NCI-H748 (cell line): ENCODE measurements at regions not wholly inside any gene's neighbourhood (a gene's known extent, or its start where the extent isn't known, plus 50 kb on each side); places are given as distances from the start of the nearest gene placed in this dataset.

Experiments
- DNase-seq: peaks from one replicate; lab custom pipeline; 2025; ENCODE audit not compliant: unreplicated experiment; lab: John Stamatoyannopoulos, UW

GRCh38 chr2:82307511-82307910, 2003.0 kb upstream of the LRRTM1 start:
- DNase-seq = no peak

GRCh38 chr2:82301506-82301905, 1997.0 kb upstream of the LRRTM1 start:
- DNase-seq = no peak

DNA sequence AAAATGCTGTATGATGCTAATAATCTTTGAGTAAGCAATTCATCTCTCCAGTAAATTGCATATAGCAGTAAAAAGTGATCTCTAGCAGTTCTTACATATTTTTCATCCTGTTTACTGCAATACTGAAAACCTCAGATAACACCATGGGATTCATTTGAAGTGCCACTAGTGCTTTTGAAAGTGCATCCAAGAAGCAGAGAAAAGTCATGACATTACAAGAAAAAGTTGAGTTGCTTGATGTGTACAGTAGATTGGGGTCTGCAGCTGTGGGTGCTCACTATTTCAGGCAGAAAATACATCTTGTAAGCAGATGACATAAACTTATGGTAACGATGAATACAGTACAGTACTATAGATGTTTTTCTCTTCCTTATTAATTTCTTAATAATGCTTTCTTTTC, 1984.9 kb upstream of the LRRTM1 start:
- no peak for DNase-seq

DNA sequence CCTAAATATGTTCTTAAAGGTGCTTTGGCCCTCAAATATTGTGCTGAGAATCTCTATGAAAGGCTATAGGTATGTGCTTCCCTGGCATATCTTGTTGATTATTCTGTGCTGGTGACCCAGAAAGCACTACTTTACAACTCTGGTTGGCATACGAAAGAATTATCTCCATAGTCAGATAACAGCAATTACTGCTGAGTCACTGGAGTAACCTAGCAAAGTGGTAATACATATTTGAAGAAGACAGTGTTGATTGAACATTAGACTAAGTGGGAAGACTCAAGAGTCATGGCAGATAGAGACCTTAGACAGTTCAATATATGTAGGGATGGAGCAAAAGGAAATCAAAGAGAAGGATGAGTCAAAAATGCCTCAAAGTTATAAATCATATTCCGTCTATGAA, 1978.5 kb upstream of the LRRTM1 start:
- DNase-seq = no peak

- DNase-seq = no peak
Measured at GRCh38 chr2:82282111-82282882, 1977.7 kb upstream of the LRRTM1 start.

DNA sequence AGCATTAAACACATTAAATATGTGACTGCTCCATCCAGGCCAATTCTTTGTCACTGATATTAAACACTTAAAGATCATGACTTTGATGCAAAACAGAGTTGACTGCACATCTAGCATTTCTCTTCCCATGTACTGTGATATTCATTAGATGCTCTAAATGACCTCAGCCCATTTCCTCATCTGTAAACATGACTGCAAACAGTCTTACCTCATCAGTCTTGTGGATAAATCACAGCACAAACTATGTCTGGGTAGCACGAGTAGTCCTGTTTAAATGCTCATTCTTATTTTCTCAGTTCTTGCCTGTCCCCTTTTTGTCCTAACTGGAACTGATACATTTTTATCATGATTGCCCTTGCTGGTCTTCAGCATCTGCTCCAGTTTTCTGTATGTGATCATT, 1974.8 kb upstream of the LRRTM1 start:
- peak; percentile 12 for DNase-seq

DNA sequence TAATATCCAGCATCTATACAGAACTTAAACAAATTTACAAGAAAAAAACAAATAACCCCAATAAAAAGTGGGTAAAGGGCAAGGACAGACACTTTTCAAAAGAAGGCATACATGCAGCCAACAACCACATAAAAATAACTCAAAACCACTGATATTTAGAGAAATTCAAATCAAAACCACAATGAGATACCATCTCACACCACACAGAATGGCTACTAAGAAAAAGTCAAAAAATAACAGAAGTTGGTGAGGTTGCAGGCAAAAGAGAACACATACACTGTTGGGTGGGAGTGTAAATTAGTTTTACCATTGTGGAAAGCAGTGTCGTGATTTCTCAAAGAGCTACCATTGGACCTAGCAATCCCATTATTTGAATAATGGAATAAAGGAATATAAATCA, 1973.9 kb upstream of the LRRTM1 start:
- no peak for DNase-seq

DNA sequence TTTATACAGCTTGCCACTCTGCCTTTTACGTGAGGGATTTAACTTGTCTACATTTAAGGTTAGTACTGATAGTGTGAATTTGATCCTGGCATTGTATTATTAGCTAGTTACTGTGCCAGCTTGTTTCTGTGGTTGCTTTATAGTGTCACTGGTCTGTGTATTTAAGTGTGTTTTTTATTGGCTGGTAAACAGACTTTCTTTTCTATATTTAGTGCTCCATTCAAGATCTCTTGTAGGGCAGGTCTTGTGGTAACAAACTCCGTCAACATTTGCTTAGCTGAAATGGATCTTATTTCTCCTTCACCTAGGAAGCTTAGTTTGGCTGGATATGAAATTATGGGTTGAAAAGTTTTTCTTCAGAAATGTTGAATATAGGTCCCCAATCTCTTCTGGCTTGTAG, 1971.0 kb upstream of the LRRTM1 start:
- peak; percentile 65 for DNase-seq

DNA sequence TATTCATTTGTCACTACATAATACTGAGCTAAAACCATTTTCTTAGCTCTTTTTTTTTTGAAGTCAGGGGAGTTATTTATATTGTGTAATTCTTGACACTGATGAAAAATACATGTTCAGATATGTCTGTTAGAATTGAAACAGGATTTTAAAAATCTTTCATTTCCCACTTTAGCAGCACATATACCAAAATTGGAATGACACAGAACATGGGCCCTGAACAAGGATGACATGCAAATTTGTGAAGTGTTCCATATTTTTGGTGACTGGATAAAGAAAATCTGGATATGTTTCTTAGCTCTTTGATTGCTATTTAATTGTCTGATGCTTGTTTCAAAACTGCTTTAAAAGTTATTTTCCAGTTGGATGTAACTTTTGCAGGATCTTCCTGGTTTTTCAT, 1963.9 kb upstream of the LRRTM1 start:
- DNase-seq = no peak

- DNase-seq = no peak
Measured at GRCh38 chr2:82260521-82260920, 1956.0 kb upstream of the LRRTM1 start.

DNA sequence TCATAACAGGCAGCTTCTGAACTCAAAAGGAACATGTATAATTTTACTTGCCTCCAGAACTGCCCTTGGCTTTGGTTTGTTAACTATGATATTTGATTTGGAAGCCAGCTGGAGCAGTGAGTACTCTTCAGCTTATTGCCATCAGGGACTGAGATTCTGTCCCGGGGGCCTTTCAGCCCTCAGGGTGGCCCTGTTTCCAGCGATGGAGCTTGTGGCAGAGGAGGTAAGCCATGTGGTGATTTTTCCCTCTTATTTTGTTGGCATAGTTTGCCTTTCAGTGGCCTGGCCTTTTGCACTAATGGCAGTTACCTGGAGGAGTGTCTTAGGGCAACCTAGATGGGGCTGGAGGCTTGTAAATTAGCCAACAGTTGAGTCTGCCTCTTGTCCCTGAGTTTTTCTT, 1955.0 kb upstream of the LRRTM1 start:
- no peak for DNase-seq

GRCh38 chr2:82257796-82258555, 1953.4 kb upstream of the LRRTM1 start:
- peak; percentile 33 for DNase-seq

- no peak for DNase-seq
Measured at GRCh38 chr2:82256983-82257632, 1952.6 kb upstream of the LRRTM1 start.

DNA sequence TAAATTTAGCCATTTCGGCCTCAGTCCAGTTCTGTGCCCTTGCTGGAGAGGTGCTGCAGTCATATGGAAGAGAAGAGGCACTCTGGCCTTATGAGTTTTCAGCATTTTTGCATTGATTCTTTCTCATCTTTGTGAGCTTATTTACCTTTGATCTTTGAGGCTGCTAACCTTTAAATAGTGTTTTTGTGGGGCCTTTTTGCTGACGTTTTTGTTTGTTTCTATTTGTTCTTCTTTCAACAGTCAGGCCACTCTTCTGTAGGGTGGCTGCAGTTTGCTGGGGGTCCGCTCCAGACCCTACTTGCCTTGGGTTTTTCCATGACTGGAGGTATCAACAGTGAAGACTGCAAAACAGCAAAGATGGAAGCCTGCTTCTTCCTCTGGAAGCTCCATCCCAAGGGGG, 1951.7 kb upstream of the LRRTM1 start:
- no peak for DNase-seq

DNA sequence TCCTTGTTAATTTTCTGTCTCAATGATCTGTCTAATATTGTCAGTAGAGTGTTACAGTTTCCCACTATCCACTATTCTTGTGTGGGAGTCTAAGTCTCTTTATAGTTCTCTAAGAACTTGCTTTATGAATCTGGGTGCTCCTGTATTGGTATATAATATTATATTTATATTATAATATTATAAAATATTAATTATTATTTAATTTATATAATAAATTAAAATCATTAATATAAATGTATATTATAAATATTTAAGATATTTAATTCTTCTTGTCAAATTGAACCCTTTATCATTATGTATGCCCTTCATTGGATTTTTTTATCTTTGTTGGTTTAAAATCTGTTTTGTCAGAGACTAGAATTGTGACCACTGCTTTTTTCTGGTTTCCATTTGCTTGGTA, 1950.2 kb upstream of the LRRTM1 start:
- no peak for DNase-seq

DNA sequence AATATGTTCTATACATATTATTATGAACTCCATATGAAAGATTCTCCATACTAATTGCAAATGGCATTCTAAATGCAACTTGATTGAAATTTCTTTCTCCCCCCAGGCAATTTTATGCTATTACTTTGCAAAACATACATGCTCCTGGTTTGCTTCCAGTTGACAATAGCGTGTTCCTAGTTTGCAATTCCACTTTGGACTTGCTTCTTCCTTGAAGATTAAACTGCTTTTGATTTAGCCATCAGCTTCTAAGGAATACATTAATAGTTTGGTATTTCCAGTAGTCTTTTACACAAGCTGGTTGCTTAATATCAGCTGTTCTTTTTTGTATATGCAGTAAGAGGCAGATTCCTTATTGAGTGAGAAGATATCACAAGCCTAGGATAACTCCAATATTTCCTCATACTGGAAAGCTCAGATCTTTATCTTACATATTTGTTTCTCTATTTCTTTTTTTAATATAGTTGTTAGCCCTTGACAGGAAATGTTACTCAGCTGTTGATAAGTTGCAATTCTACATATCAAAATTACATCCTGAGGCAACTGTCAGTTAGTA, 1941.7 kb upstream of the LRRTM1 start:
- no peak for DNase-seq

DNA sequence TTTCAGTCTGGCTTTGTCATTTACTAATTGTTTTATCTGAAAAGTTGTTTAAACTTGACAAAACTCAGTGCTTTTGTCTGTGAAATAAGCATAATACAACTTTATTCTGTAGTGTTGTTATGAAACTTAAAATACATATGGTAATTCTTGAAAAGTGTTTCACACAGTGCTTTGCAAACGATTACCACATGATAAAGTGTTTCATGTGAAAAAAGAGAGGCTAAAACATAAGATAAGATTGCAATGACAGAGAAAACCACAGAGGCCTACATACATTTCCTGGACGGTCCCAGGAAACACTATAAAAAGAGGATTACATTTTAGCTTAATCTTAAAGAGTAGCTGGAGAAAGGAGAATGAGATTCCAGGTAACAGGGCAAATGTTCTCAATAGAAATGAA, 1934.6 kb upstream of the LRRTM1 start:
- DNase-seq = no peak

DNA sequence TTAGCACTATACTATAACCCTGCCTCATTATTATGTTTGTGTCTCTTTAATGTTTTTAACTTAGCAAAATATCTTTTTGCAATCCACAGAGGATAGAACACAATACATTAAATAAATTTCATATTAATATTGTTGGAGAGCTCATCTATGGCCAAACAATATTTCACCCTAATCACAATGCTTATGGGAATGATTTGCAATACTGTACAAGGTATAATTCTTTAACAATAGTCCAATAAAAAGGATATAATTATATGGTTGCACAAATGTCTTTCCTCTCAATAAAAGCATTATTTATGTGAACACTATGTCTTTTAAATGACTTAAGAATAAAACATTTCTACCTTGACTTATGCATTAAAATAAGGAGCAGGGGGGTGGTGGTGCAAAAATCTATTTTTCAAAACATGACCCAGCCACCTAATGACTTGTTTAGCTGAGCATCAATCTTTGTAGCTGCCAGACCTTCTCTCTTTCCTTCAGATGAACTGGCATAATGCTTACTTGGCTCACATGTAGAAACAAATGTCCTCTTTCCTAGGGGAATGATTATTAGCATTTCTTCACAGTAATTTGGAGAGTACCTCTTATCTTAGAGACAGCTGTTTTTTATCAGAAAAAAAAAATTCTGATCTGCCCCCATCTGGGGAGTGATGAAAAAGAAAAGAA, 1933.6 kb upstream of the LRRTM1 start:
- DNase-seq = no peak

GRCh38 chr2:82234283-82234874, 1929.8 kb upstream of the LRRTM1 start:
- DNase-seq = no peak

GRCh38 chr2:82233806-82234205, 1929.3 kb upstream of the LRRTM1 start:
- DNase-seq = no peak

DNA sequence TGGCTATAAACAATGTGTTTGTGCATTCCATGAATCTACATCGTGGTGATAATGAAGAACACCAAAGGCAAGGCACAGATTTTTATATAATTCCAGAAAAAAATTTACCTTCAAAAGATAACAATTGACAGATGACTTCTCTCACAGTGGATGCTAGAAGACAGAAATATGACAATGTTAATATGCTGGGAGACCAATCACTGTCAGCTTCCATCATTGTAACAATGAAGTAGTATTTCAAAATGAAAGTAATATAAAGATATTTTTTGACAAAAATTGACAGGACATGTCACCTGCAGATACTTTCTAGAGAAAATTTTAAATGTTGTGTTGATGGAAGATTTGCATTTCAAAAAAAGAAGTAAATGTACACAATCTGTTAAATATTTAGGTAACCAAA, 1925.9 kb upstream of the LRRTM1 start:
- no peak for DNase-seq
